ENCODE measurements at regions not wholly inside any gene's neighbourhood (a gene's known extent, or its start where the extent isn't known, plus 50 kb on each side); places are given as distances from the start of the nearest gene placed in this dataset.

- TF ChIP-seq, protein P1, sequence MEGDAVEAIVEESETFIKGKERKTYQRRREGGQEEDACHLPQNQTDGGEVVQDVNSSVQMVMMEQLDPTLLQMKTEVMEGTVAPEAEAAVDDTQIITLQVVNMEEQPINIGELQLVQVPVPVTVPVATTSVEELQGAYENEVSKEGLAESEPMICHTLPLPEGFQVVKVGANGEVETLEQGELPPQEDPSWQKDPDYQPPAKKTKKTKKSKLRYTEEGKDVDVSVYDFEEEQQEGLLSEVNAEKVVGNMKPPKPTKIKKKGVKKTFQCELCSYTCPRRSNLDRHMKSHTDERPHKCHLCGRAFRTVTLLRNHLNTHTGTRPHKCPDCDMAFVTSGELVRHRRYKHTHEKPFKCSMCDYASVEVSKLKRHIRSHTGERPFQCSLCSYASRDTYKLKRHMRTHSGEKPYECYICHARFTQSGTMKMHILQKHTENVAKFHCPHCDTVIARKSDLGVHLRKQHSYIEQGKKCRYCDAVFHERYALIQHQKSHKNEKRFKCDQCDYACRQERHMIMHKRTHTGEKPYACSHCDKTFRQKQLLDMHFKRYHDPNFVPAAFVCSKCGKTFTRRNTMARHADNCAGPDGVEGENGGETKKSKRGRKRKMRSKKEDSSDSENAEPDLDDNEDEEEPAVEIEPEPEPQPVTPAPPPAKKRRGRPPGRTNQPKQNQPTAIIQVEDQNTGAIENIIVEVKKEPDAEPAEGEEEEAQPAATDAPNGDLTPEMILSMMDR (conservative IDR thresholded peaks at IDR 0.05; ENCODE audit: low read depth, low read length) = no peak
- TF ChIP-seq EZH2phosphoT487 (IDR thresholded peaks at IDR 0.05; ENCODE audit: borderline replicate concordance, low read length) = no peak
- no peak for TF ChIP-seq EZH2 (IDR thresholded peaks at IDR 0.05; ENCODE audit: low read length, unreplicated experiment)
These were observed 55.9 kb upstream of the PTGFRN start for GRCh38 chr1:116853680-116854402.

Data from PC-3 (cell line).